OCI-LY3 (cell line): ENCODE measurements at regions not wholly inside any gene's neighbourhood (a gene's known extent, or its start where the extent isn't known, plus 50 kb on each side); places are given as distances from the start of the nearest gene placed in this dataset.

Experiments
- CTCF ChIP-seq: fragments of 200-600, 300-600 bp; sonication (generic); IDR thresholded peaks from 2 replicates; pipeline ENCODE4 v1.5.1; 2014; ENCODE audit warnings: antibody characterized with exemption, low read length, low read depth
- EZH2phosphoT487 ChIP-seq: fragments of 200-600 bp; shearing (Covaris generic); IDR thresholded peaks from 2 replicates; pipeline ENCODE4 v1.6.1; 2018; ENCODE audit warnings: antibody characterized with exemption, mixed run types, low read depth

- no peak for TF ChIP-seq CTCF
- no peak for TF ChIP-seq EZH2phosphoT487
These were observed 238.5 kb downstream of the PRR32 start for GRCh38 chrX:127057891-127058619.
